HCT116 (cell line): ENCODE measurements at regions not wholly inside any gene's neighbourhood (a gene's known extent, or its start where the extent isn't known, plus 50 kb on each side); places are given as distances from the start of the nearest gene placed in this dataset.

Experiments used
- ATAC-seq: fragments of 200-7000 bp; cut with Tn5 transposase; 2 replicates; pipeline ENCODE4 v1.9.1; 2020; ENCODE audit warnings: mild to moderate bottlenecking, moderate library complexity
- BruUV-seq: library from RNA; stranded (reverse); fragments of 400-500 nt; replicated peaks from 2 replicates; lab custom pipeline; 2021; lab: Mats Ljungman, UMichigan
- CTCF ChIA-PET: fragments of 300-600 bp; sonication (Branson Sonifier 250); formaldehyde crosslinking; loops from one replicate; lab custom pipeline; 2021; ENCODE audit warnings: antibody characterized with exemption; lab: Charles Lee
- POLR2A ChIA-PET: fragments of 300-600, 350-600 bp; sonication (Branson Sonifier 250); formaldehyde crosslinking; loops from one replicate; lab custom pipeline; 2021; ENCODE audit warnings: antibody characterized with exemption; lab: Charles Lee
- RAD21 ChIA-PET, 2 experiments: fragments of 300-600 bp; sonication (Branson Sonifier 250); formaldehyde crosslinking; loops; one replicate each; lab custom pipeline; 2023; ENCODE audit warnings: low total read pairs in 2 of 2; ENCODE audit not compliant: uncharacterized antibody in 2 of 2, unreplicated experiment in 2 of 2, low non-redundant PET in 1 of 2; lab: Charles Lee
- DNase-seq: peaks from one replicate; pipeline ENCODE4 v3.0.0-alpha.2; 2010; ENCODE audit warnings: low read depth, low spot score
- H2AFZ ChIP-seq: fragments of 200-600 bp; shearing (Covaris generic), sonication (generic); 2 replicates; pipeline ENCODE4 v1.6.1; 2017; ENCODE audit warnings: low read depth, mixed run types, mixed read lengths, antibody characterized with exemption, low read length; ENCODE audit not compliant: poor library complexity, severe bottlenecking
- H3K27ac ChIP-seq: 2 replicates; pipeline ENCODE4 v1.5.1; 2012; ENCODE audit warnings: low read depth, low read length
- H3K27me3 ChIP-seq: fragments of 200-600 bp; sonication (generic); 2 replicates; pipeline ENCODE4 v1.6.1; 2016; ENCODE audit warnings: mixed run types, low read length, mixed read lengths; ENCODE audit not compliant: insufficient read depth
- H3K36me3 ChIP-seq, 2 experiments: fragments of 200-500 bp in 1 of 2; fragments of 200-600 bp in 1 of 2; sonication (Bioruptor generic) in 1 of 2; sonication (generic) in 1 of 2; 2 replicates each; pipeline versions ENCODE4 v1.5.1 to v1.6.1; 2014 to 2016; ENCODE audit warnings: low read length in 2 of 2, inconsistent platforms in 1 of 2, mixed read lengths in 1 of 2, mixed run types in 1 of 2; ENCODE audit not compliant: insufficient read depth in 2 of 2, control insufficient read depth in 1 of 2
- H3K4me1 ChIP-seq, 2 experiments: fragments of 200-600 bp in 1 of 2; sonication (generic) in 1 of 2; 2 replicates each; pipeline versions ENCODE4 v1.5.1 to v1.6.1; 2012 to 2017; ENCODE audit warnings: low read length in 2 of 2, inconsistent platforms in 1 of 2, mild to moderate bottlenecking in 1 of 2, mixed read lengths in 1 of 2, mixed run types in 1 of 2, moderate library complexity in 1 of 2; ENCODE audit not compliant: insufficient read depth in 2 of 2, control insufficient read depth in 1 of 2
- H3K4me2 ChIP-seq: fragments of 200-600 bp; sonication (generic); 2 replicates; pipeline ENCODE4 v1.6.1; 2017; ENCODE audit warnings: mixed run types, low read length, mixed read lengths
- H3K4me3 ChIP-seq, 2 experiments: fragments of 200-600 bp in 1 of 2; sonication (generic) in 1 of 2; replicated peaks in 1 of 2; 2 replicates each; pipeline ENCODE4 v1.5.1; 2011 to 2016; ENCODE audit warnings: low read length in 2 of 2, control low read depth in 1 of 2, low read depth in 1 of 2, mild to moderate bottlenecking in 1 of 2, mixed read lengths in 1 of 2, mixed run types in 1 of 2
- H3K79me2 ChIP-seq: fragments of 200-600 bp; sonication (generic); 2 replicates; pipeline ENCODE4 v1.6.1; 2017; ENCODE audit warnings: mild to moderate bottlenecking, mixed run types, low read length, moderate library complexity, mixed read lengths; ENCODE audit not compliant: insufficient read depth
- H3K9ac ChIP-seq: fragments of 200-600 bp; sonication (generic); 2 replicates; pipeline ENCODE4 v1.6.1; 2016; ENCODE audit warnings: low read length, mixed read lengths
- H3K9me2 ChIP-seq: fragments of 200-600 bp; sonication (generic), shearing (Covaris generic); 2 replicates; pipeline ENCODE4 v1.6.1; 2017; ENCODE audit warnings: mixed run types, mild to moderate bottlenecking, moderate library complexity; ENCODE audit not compliant: insufficient read depth
- H3K9me3 ChIP-seq, 2 experiments: fragments of 200-500 bp in 1 of 2; fragments of 200-600 bp in 1 of 2; sonication (Bioruptor generic) in 1 of 2; sonication (generic) in 1 of 2; 2 replicates each; pipeline ENCODE4 v1.6.1; 2014 to 2017; ENCODE audit warnings: low read length in 2 of 2, mixed read lengths in 2 of 2, inconsistent platforms in 1 of 2, low read depth in 1 of 2, mild to moderate bottlenecking in 1 of 2, mixed run types in 1 of 2, moderate library complexity in 1 of 2; ENCODE audit not compliant: control insufficient read depth in 1 of 2, insufficient read depth in 1 of 2
- H4K20me1 ChIP-seq: fragments of 200-600 bp; sonication (generic), shearing (Covaris generic); 2 replicates; pipeline ENCODE4 v1.6.1; 2017; ENCODE audit warnings: mixed run types, mild to moderate bottlenecking, moderate library complexity; ENCODE audit not compliant: insufficient read depth
- CBX3 ChIP-seq: IDR thresholded peaks from 2 replicates; pipeline ENCODE4 v1.6.1; 2012; ENCODE audit warnings: low read depth
- EZH2phosphoT487 ChIP-seq: fragments of 200-600 bp; IDR thresholded peaks from 2 replicates; pipeline ENCODE4 v1.6.1; 2018; ENCODE audit warnings: antibody characterized with exemption, borderline replicate concordance
- FOSL1 ChIP-seq: IDR thresholded peaks from 2 replicates; pipeline ENCODE4 v1.6.1; 2012; ENCODE audit warnings: low read depth
- JUND ChIP-seq: IDR thresholded peaks from 2 replicates; pipeline ENCODE4 v1.6.1; 2012
- RAD21 ChIP-seq: IDR thresholded peaks from 2 replicates; pipeline ENCODE4 v1.6.1; 2012; ENCODE audit warnings: low read depth, mild to moderate bottlenecking
- SP1 ChIP-seq: IDR thresholded peaks from 2 replicates; pipeline ENCODE4 v1.6.1; 2012; ENCODE audit warnings: low read depth
- SRF ChIP-seq: IDR thresholded peaks from 2 replicates; pipeline ENCODE4 v1.6.1; 2012; ENCODE audit warnings: low read depth
- TCF7L2 ChIP-seq: IDR thresholded peaks from 2 replicates; pipeline ENCODE4 v1.7.0; 2011; ENCODE audit warnings: borderline replicate concordance, inconsistent platforms; ENCODE audit not compliant: insufficient read depth, insufficient read length; ENCODE audit errors: extremely low read depth
- ZFX ChIP-seq: fragments of 450-650 bp; IDR thresholded peaks from 2 replicates; pipeline ENCODE4 v1.6.1; 2017
- intact Hi-C: fragments of 100-400 bp; cut with micrococcal nuclease; formaldehyde crosslinking; loops from 2 replicates; pipeline ENCODE4 v1.10.0; 2022
- TF ChIP-seq, protein P1 (sequence below): IDR thresholded peaks from 2 replicates; pipeline ENCODE4 v1.6.1; 2012; ENCODE audit warnings: low read depth

DNA sequence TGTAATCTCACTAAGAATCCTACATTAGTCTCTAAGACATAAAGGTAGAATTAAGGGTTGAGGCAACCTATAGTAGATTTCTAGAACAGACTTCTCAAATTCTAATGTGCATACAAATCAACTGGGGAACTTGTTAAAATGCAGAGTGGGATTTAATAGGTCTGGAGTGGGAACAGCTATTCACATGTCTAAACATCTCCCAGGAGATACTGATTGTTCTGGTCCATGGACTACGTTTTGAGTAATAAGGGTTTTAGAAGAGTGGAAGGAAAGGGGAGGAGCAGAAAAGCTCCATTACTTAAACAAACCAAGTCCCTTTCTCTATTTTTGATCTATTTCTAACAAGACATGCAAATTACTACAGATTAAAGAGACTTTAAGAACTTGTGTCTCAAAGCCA lies 524.8 kb downstream of the TUSC7 start:
- no peak overlapping the region for H3K4me2 ChIP-seq
- no peak overlapping the region for H3K27ac ChIP-seq
- no TSS peak for BruUV-seq
- H3K36me3 ChIP-seq: no peaks in the 10 kb centered on the region
- DNase-seq (no peak), ATAC-seq (no peak)
- H3K27me3 ChIP-seq: no peaks in the 10 kb centered on the region
- H3K9ac ChIP-seq: no peak overlapping the region
- RAD21 ChIA-PET: no interaction called here
- no peaks in the 10 kb centered on the region for H3K4me1 ChIP-seq
- H3K79me2 ChIP-seq: no peaks in the 10 kb centered on the region
- H4K20me1 ChIP-seq: no peaks in the 10 kb centered on the region
- H3K9me2 ChIP-seq: no peaks in the 10 kb centered on the region
- no peak overlapping the region for H3K4me3 ChIP-seq
- CTCF ChIA-PET: no interaction called here
- no peaks in the 10 kb centered on the region; a peak in 1 of 4 replicates for H3K9me3 ChIP-seq
- TF ChIP-seq TCF7L2 (no peak), RAD21 (no peak), JUND (no peak), EZH2phosphoT487 (no peak), SP1 (no peak), CBX3 (no peak), ZFX (no peak), FOSL1 (no peak), SRF (no peak)
- TF ChIP-seq, protein P1, sequence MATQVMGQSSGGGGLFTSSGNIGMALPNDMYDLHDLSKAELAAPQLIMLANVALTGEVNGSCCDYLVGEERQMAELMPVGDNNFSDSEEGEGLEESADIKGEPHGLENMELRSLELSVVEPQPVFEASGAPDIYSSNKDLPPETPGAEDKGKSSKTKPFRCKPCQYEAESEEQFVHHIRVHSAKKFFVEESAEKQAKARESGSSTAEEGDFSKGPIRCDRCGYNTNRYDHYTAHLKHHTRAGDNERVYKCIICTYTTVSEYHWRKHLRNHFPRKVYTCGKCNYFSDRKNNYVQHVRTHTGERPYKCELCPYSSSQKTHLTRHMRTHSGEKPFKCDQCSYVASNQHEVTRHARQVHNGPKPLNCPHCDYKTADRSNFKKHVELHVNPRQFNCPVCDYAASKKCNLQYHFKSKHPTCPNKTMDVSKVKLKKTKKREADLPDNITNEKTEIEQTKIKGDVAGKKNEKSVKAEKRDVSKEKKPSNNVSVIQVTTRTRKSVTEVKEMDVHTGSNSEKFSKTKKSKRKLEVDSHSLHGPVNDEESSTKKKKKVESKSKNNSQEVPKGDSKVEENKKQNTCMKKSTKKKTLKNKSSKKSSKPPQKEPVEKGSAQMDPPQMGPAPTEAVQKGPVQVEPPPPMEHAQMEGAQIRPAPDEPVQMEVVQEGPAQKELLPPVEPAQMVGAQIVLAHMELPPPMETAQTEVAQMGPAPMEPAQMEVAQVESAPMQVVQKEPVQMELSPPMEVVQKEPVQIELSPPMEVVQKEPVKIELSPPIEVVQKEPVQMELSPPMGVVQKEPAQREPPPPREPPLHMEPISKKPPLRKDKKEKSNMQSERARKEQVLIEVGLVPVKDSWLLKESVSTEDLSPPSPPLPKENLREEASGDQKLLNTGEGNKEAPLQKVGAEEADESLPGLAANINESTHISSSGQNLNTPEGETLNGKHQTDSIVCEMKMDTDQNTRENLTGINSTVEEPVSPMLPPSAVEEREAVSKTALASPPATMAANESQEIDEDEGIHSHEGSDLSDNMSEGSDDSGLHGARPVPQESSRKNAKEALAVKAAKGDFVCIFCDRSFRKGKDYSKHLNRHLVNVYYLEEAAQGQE: no peak
- no peak overlapping the region for H2AFZ ChIP-seq
- POLR2A ChIA-PET: no interaction called here
- intact Hi-C loops: no loop called here
